ENCODE measurements at regions not wholly inside any gene's neighbourhood (a gene's known extent, or its start where the extent isn't known, plus 50 kb on each side); places are given as distances from the start of the nearest gene placed in this dataset.

DNA sequence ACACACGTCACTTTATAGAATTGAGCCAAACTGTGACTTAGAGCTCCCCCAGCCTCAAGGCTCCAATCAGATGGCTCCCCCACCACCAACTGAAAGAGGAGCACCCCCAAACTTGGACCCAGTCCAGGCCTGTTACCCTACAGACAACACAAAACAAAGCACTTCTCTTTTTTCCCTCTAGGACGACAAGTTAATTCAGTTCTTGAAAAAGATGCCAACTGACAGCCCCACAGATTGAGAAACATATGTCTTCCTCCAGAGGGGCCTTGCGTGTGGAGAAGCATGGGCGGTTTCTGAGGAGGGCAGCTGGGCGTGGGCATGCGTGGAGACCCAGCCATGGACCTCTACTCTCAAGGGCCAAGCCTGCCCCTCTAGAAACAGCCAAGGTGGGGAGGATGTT, 229.5 kb downstream of the SHQ1 start:
- Histone ChIP-seq H3K9me3 (replicated peaks) (peaks cover 11% of the 10 kb centered on the region), H3K36me3 (no peaks in the 10 kb centered on the region), H3K27me3 (ENCODE audit: low read depth) (no peaks in the 10 kb centered on the region), H3K4me3 (no peak overlapping the region), H3K4me1 (peaks cover 8% of the 10 kb centered on the region), H3K27ac (replicated peaks) (no peak overlapping the region)
- intact Hi-C loops (cut with micrococcal nuclease): no loop called here
- DNase-seq: no peak
- no peak for TF ChIP-seq CTCF (IDR thresholded peaks at IDR 0.05; ENCODE audit: borderline replicate concordance)

DNA sequence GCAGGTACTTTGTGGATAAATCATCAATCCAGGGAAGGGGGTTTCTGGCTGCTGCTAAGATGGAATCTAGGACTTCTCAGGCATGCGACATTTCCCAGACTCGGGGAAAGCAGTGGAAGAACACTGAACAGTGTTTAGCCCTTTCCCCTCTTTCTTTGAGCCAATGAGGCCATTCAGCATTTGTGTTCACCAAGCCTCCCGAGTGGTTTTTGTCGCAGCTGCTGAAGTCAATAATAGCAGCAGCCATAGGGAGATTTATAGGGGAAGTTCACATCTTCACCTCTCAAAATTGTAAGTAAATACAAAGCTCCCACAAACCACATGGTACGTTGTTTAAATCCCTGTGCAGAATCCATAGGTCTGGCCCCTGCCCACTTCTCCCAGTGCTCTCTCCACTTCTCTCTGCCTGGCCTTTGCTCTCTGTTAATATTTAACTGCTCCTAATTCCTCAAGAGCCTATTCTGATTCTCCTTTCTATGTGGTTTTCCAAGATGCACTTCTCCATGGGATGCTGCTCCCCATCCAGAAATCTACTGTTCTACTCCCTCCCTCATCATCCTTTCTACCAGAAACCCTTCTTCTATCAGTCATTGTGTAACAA, 230.7 kb downstream of the SHQ1 start:
- intact Hi-C loops (cut with micrococcal nuclease): no loop called here
- Histone ChIP-seq H3K9me3 (replicated peaks) (peaks cover 11% of the 10 kb centered on the region), H3K4me1 (peaks cover 8% of the 10 kb centered on the region), H3K4me3 (no peak overlapping the region), H3K27ac (replicated peaks) (no peak overlapping the region), H3K27me3 (ENCODE audit: low read depth) (no peaks in the 10 kb centered on the region), H3K36me3 (no peaks in the 10 kb centered on the region)
- no peak for DNase-seq
- TF ChIP-seq CTCF (IDR thresholded peaks at IDR 0.05; ENCODE audit: borderline replicate concordance): no peak

DNA sequence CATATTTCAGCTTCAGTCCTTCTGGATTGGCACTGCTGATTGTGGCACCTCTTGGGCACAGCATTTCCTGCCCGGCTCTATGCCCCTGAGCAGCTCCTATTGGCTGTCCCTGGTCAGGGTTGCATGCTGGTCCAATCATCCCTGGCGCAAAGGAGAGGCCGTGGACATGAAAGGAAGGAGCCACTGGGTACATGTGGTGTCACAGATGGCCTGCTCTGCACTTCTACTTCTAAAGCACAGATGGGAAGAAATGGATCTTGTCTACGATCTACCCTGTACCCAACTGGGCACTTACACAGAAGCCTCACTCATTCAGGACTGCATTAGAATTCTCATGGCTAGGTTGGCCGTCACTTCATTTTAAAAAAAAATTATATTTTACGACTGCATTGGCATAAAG, 232.5 kb downstream of the SHQ1 start:
- no peak overlapping the region for H3K27ac ChIP-seq (replicated peaks)
- no peaks in the 10 kb centered on the region for H3K36me3 ChIP-seq
- no peak for DNase-seq
- TF ChIP-seq CTCF (IDR thresholded peaks at IDR 0.05; ENCODE audit: borderline replicate concordance): no peak
- peaks cover 11% of the 10 kb centered on the region for H3K9me3 ChIP-seq (replicated peaks)
- no peaks in the 10 kb centered on the region for H3K27me3 ChIP-seq (ENCODE audit: low read depth)
- intact Hi-C loops (cut with micrococcal nuclease): no loop called here
- no peak overlapping the region for H3K4me3 ChIP-seq
- H3K4me1 ChIP-seq: peaks cover 8% of the 10 kb centered on the region

DNA sequence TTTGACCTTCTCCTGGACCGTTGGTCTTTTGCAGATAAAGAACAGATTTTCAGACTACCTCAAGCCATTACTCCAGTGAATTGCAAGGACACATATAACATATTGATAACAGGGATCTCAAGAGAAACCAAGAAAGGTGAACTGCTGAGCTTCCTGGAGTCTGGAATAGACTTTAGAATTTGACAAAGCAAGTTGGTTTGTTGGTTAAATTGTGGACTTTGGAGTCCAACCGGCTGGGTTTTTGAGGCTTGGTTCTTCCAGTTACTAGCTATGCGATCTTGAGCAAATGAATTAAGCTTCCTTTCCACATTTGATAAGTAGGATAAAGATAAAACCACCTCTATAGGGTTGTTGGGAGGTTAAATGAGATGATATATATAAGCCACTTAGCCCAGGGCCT, 233.1 kb downstream of the SHQ1 start:
- H3K4me3 ChIP-seq: no peak overlapping the region
- peaks cover 8% of the 10 kb centered on the region for H3K4me1 ChIP-seq
- TF ChIP-seq CTCF (IDR thresholded peaks at IDR 0.05; ENCODE audit: borderline replicate concordance): no peak
- intact Hi-C loops (cut with micrococcal nuclease): no loop called here
- no peak for DNase-seq
- no peak overlapping the region for H3K27ac ChIP-seq (replicated peaks)
- no peaks in the 10 kb centered on the region for H3K27me3 ChIP-seq (ENCODE audit: low read depth)
- H3K9me3 ChIP-seq (replicated peaks): peaks cover 11% of the 10 kb centered on the region
- H3K36me3 ChIP-seq: no peaks in the 10 kb centered on the region

GRCh38 chr3:72614394-72615074, 233.7 kb downstream of the SHQ1 start:
- intact Hi-C loops (cut with micrococcal nuclease): no loop called here
- DNase-seq: no peak
- H3K9me3 ChIP-seq (replicated peaks): peaks cover 11% of the 10 kb centered on the region
- H3K36me3 ChIP-seq: no peaks in the 10 kb centered on the region
- peaks cover 8% of the 10 kb centered on the region for H3K4me1 ChIP-seq
- no peak overlapping the region for H3K4me3 ChIP-seq
- no peak for TF ChIP-seq CTCF (IDR thresholded peaks at IDR 0.05; ENCODE audit: borderline replicate concordance)
- no peaks in the 10 kb centered on the region for H3K27me3 ChIP-seq (ENCODE audit: low read depth)
- no peak overlapping the region for H3K27ac ChIP-seq (replicated peaks)
